PC-9 (cell line): ENCODE measurements at regions not wholly inside any gene's neighbourhood (a gene's known extent, or its start where the extent isn't known, plus 50 kb on each side); places are given as distances from the start of the nearest gene placed in this dataset.

Experiments
- EZH2 ChIP-seq: fragments of 200-600 bp; sonication (generic); IDR thresholded peaks from 2 replicates; pipeline ENCODE4 v1.8.0; 2017; ENCODE audit warnings: antibody characterized with exemption, low read depth
- TF ChIP-seq, protein P1 (sequence below): fragments of 200-600 bp; sonication (generic); conservative IDR thresholded peaks from 2 replicates; pipeline ENCODE4 v1.6.1; 2017; ENCODE audit warnings: mixed run types, antibody characterized with exemption, mild to moderate bottlenecking, moderate library complexity

- TF ChIP-seq, protein P1, sequence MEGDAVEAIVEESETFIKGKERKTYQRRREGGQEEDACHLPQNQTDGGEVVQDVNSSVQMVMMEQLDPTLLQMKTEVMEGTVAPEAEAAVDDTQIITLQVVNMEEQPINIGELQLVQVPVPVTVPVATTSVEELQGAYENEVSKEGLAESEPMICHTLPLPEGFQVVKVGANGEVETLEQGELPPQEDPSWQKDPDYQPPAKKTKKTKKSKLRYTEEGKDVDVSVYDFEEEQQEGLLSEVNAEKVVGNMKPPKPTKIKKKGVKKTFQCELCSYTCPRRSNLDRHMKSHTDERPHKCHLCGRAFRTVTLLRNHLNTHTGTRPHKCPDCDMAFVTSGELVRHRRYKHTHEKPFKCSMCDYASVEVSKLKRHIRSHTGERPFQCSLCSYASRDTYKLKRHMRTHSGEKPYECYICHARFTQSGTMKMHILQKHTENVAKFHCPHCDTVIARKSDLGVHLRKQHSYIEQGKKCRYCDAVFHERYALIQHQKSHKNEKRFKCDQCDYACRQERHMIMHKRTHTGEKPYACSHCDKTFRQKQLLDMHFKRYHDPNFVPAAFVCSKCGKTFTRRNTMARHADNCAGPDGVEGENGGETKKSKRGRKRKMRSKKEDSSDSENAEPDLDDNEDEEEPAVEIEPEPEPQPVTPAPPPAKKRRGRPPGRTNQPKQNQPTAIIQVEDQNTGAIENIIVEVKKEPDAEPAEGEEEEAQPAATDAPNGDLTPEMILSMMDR = no peak
- no peak for TF ChIP-seq EZH2
Measured at GRCh38 chr13:63684822-63685221, 2269.2 kb upstream of the PCDH20 start.
